B cell (primary cell): ENCODE measurements at regions not wholly inside any gene's neighbourhood (a gene's known extent, or its start where the extent isn't known, plus 50 kb on each side); places are given as distances from the start of the nearest gene placed in this dataset.

Experiments used
- ATAC-seq: fragments of 200-7000 bp; cut with Tn5 transposase; one replicate; pipeline ENCODE4 v1.10.0; 2021; ENCODE audit warnings: low read depth, mild to moderate bottlenecking, moderate number of reproducible peaks, moderate library complexity
- CTCF ChIA-PET: fragments of 350-600 bp; sonication (Branson Sonifier 250); formaldehyde crosslinking; loops from one replicate; lab custom pipeline; 2021; ENCODE audit warnings: antibody characterized with exemption, inconsistent platforms; lab: Charles Lee
- POLR2A ChIA-PET: fragments of 350-600 bp; sonication (Branson Sonifier 250); formaldehyde crosslinking; loops from one replicate; lab custom pipeline; 2021; ENCODE audit warnings: antibody characterized with exemption; lab: Charles Lee
- DNase-seq: peaks from one replicate; pipeline ENCODE4 v3.0.0; 2013
- H2AFZ ChIP-seq: 2 replicates; pipeline ENCODE4 v1.6.1; 2012; ENCODE audit warnings: mild to moderate bottlenecking, low read depth, low read length; ENCODE audit not compliant: insufficient read depth, poor library complexity, severe bottlenecking
- H3K27ac ChIP-seq, 2 donors: 1 replicate in 1 of 2; 2 replicates in 1 of 2; pipeline ENCODE4 v1.5.1; 2012 to 2013; ENCODE audit warnings: low read length in 2 of 2, mild to moderate bottlenecking in 2 of 2, moderate library complexity in 1 of 2
- H3K27me3 ChIP-seq, 4 experiments: fragments of 200-600 bp in 1 of 4; sonication (generic) in 1 of 4; replicated peaks in 1 of 4; 1 replicate in 2 of 4; 2 replicates in 2 of 4; pipeline versions ENCODE4 v1.6.1 to v1.7.0; 2013 to 2016; ENCODE audit warnings: low read length in 3 of 4, mild to moderate bottlenecking in 2 of 4, mixed read lengths in 1 of 4, moderate library complexity in 1 of 4; ENCODE audit not compliant: insufficient read depth in 4 of 4, control insufficient read depth in 3 of 4; ENCODE audit errors: control extremely low read depth in 1 of 4
- H3K36me3 ChIP-seq, 2 experiments: replicated peaks in 1 of 2; 1 replicate in 1 of 2; 2 replicates in 1 of 2; pipeline versions ENCODE4 v1.6.1 to v1.7.1; 2013; ENCODE audit warnings: low read length in 1 of 2; ENCODE audit not compliant: insufficient read depth in 2 of 2, control insufficient read depth in 1 of 2; ENCODE audit errors: control extremely low read depth in 1 of 2, extremely low read depth in 1 of 2
- H3K4me1 ChIP-seq, 2 donors: fragments of 200-600 bp in 1 of 2; sonication (generic) in 1 of 2; 1 replicate in 1 of 2; 2 replicates in 1 of 2; pipeline versions ENCODE4 v1.5.1 to v1.6.1; 2013 to 2017; ENCODE audit warnings: low read length in 2 of 2; ENCODE audit not compliant: control insufficient read depth in 2 of 2, insufficient read depth in 2 of 2
- H3K4me2 ChIP-seq: replicated peaks from 2 replicates; pipeline ENCODE3; 2012; ENCODE audit warnings: mild to moderate bottlenecking, low read depth, low read length; ENCODE audit not compliant: poor library complexity, severe bottlenecking
- H3K4me3 ChIP-seq, 5 experiments: fragments of 200-600 bp in 1 of 5; sonication (generic) in 1 of 5; 1 replicate in 3 of 5; 2 replicates in 2 of 5; pipeline versions ENCODE4 v1.5.1 to v1.7.0; 2011 to 2016; ENCODE audit warnings: low read length in 4 of 5, mild to moderate bottlenecking in 4 of 5, low read depth in 2 of 5, control low read depth in 1 of 5, moderate library complexity in 1 of 5; ENCODE audit not compliant: insufficient read depth in 1 of 5; ENCODE audit errors: control extremely low read depth in 1 of 5, extremely low read depth in 1 of 5
- H3K79me2 ChIP-seq: fragments of 200-600 bp; sonication (generic); one replicate; pipeline ENCODE4 v1.6.0; 2016; ENCODE audit warnings: low read length; ENCODE audit not compliant: control insufficient read depth, insufficient read depth
- H3K9ac ChIP-seq: fragments of 200-600 bp; sonication (generic); 2 replicates; pipeline ENCODE4 v1.6.1; 2017; ENCODE audit warnings: mild to moderate bottlenecking, low read length, moderate library complexity
- H3K9me3 ChIP-seq, 3 donors: one replicate each; pipeline versions ENCODE4 v1.6.1 to v1.7.1; 2013; ENCODE audit warnings: low read length in 2 of 3; ENCODE audit not compliant: control insufficient read depth in 2 of 3, insufficient read depth in 1 of 3; ENCODE audit errors: control extremely low read depth in 1 of 3
- H4K20me1 ChIP-seq: 2 replicates; pipeline ENCODE4 v1.6.0; 2012; ENCODE audit warnings: mild to moderate bottlenecking, low read length; ENCODE audit not compliant: insufficient read depth, control insufficient read depth, poor library complexity, severe bottlenecking
- H3K27ac Mint-ChIP-seq: one replicate; pipeline ENCODE4 v1.8.0; 2021; ENCODE audit warnings: mixed read lengths
- H3K27me3 Mint-ChIP-seq: one replicate; pipeline ENCODE4 v1.8.0; 2021; ENCODE audit warnings: mixed read lengths
- H3K4me1 Mint-ChIP-seq: one replicate; pipeline ENCODE4 v1.8.0; 2021; ENCODE audit warnings: mixed read lengths
- H3K4me3 Mint-ChIP-seq: one replicate; pipeline ENCODE4 v1.8.0; 2021; ENCODE audit warnings: mixed read lengths
- H3K9me3 Mint-ChIP-seq: one replicate; pipeline ENCODE4 v1.8.0; 2022; ENCODE audit warnings: mixed read lengths; ENCODE audit not compliant: insufficient read depth
- EZH2 ChIP-seq: IDR thresholded peaks from 2 replicates; pipeline ENCODE4 v1.6.1; 2012; ENCODE audit warnings: borderline replicate concordance, low read depth, mild to moderate bottlenecking, moderate library complexity, low read length; ENCODE audit not compliant: insufficient read depth, poor library complexity, severe bottlenecking
- WGBS: methylation state at CpG from one replicate; pipeline ENCODE4 v1.1.5; 2013; ENCODE audit warnings: missing lambda C conversion rate; ENCODE audit not compliant: insufficient coverage; 5-methylcytosine and 5-hydroxymethylcytosine counted together
- intact Hi-C: fragments of 100-400 bp; cut with micrococcal nuclease; formaldehyde crosslinking; loops from one replicate; pipeline ENCODE4 v1.10.0; 2022
- TF ChIP-seq, protein P1 (sequence below): fragments of 200-600 bp; IDR thresholded peaks from one replicate; pipeline ENCODE4 v1.8.0; 2022; ENCODE audit warnings: antibody characterized with exemption, mild to moderate bottlenecking

DNA sequence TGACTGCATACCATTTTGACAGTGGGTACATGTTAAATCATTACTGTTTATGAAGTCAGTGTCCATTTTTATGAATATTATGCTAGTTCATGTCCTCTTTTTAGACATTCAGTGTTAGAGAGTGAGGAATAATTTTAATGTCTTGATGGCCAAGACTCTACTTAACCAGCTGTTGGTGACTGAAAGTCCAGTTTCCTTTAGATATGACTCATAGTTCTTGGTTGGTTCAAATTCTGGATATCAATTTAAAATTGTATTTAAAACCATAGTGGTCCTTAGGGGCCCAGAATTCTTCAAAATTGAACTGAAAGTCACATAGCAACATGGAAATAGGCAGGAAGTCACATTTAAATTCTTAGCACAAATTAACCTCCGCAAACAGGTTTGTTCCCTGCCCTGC lies 196.5 kb upstream of the PRPS1L1 start:
- peaks cover 30 to 70% of the 10 kb centered on the region in 2 donors for H3K4me1 ChIP-seq
- CTCF ChIA-PET: interaction anchor here (2.3 kb wide), 1 partner anchor 128 kb away, joined by 6 read pairs; no protein-coding TSS in a partner anchor
- no peaks in the 10 kb centered on the region for H3K36me3 ChIP-seq
- peak overlapping the region in 4 of 5 experiments; percentile 23 to 56 (median 23) for H3K4me3 ChIP-seq
- Mint-ChIP-seq H3K27me3 (no peaks in the 10 kb centered on the region), H3K9me3 (no peaks in the 10 kb centered on the region), H3K27ac (peak overlapping the region; percentile 64), H3K4me1 (peaks cover 71% of the 10 kb centered on the region), H3K4me3 (peak overlapping the region; percentile 58)
- POLR2A ChIA-PET: no interaction called here
- H3K4me2 ChIP-seq: peak overlapping the region; percentile 68
- no peaks in the 10 kb centered on the region for H4K20me1 ChIP-seq
- H3K79me2 ChIP-seq: peaks cover 6% of the 10 kb centered on the region
- H3K27me3 ChIP-seq: no peaks in the 10 kb centered on the region
- WGBS: no CpG with 5 or more reads among the region's 1 CpG
- H3K9me3 ChIP-seq: no peaks in the 10 kb centered on the region
- peak overlapping the region; percentile 65 to 78 for H3K27ac ChIP-seq
- intact Hi-C loops: loop anchor here (10.0 kb wide), 1 partner anchor 1441 kb away; no protein-coding TSS in a partner anchor
- no peak for ATAC-seq
- TF ChIP-seq, protein P1, sequence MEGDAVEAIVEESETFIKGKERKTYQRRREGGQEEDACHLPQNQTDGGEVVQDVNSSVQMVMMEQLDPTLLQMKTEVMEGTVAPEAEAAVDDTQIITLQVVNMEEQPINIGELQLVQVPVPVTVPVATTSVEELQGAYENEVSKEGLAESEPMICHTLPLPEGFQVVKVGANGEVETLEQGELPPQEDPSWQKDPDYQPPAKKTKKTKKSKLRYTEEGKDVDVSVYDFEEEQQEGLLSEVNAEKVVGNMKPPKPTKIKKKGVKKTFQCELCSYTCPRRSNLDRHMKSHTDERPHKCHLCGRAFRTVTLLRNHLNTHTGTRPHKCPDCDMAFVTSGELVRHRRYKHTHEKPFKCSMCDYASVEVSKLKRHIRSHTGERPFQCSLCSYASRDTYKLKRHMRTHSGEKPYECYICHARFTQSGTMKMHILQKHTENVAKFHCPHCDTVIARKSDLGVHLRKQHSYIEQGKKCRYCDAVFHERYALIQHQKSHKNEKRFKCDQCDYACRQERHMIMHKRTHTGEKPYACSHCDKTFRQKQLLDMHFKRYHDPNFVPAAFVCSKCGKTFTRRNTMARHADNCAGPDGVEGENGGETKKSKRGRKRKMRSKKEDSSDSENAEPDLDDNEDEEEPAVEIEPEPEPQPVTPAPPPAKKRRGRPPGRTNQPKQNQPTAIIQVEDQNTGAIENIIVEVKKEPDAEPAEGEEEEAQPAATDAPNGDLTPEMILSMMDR: no peak
- no peak for TF ChIP-seq EZH2
- peak overlapping the region; percentile 62 for H3K9ac ChIP-seq
- H2AFZ ChIP-seq: peak overlapping the region; percentile 45
- DNase-seq: no peak

DNA sequence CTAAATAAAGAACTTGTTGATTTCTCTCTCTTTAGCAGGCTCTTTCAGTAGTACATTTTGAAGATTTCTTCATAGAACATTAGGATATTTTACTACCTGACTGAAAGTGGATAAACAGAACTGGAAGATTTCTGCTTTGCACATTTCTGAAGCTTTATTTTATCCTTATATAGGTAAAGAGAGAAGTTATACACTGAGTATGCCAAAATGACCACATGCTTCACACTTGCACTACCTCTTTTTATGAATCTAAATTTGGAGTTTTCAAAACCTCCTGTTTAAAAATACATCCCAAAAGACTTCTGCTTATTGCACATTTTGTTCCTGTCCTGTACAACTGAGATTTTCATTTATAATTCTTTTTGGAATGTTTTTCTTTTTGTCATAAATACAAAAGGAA lies 197.4 kb upstream of the PRPS1L1 start:
- H3K9me3 ChIP-seq: no peaks in the 10 kb centered on the region
- H3K27ac ChIP-seq: peak overlapping the region; percentile 65 to 78
- H3K36me3 ChIP-seq: no peaks in the 10 kb centered on the region
- H3K27ac Mint-ChIP-seq: peak overlapping the region; percentile 64
- no peaks in the 10 kb centered on the region for H3K27me3 ChIP-seq
- ATAC-seq: peak; percentile 39
- CTCF ChIA-PET: interaction anchor here (1.0 to 2.3 kb wide), 3 partner anchors 11 to 127 kb away, joined by 4 to 6 read pairs (median 5); no protein-coding TSS in a partner anchor
- H3K27me3 Mint-ChIP-seq: no peaks in the 10 kb centered on the region
- peaks cover 6% of the 10 kb centered on the region for H3K79me2 ChIP-seq
- peak overlapping the region; percentile 68 for H3K4me2 ChIP-seq
- peak overlapping the region; percentile 62 for H3K9ac ChIP-seq
- peaks cover 70% of the 10 kb centered on the region for H3K4me1 Mint-ChIP-seq
- H2AFZ ChIP-seq: no peak overlapping the region
- H3K4me3 Mint-ChIP-seq: peak overlapping the region; percentile 58
- DNase-seq: peak; percentile 50
- peak overlapping the region; percentile 13 to 56 (median 23) for H3K4me3 ChIP-seq
- intact Hi-C loops: loop anchor here (5.0 to 10.0 kb wide), 2 partner anchors 62 to 1440 kb away; no protein-coding TSS in a partner anchor
- POLR2A ChIA-PET: no interaction called here
- no peaks in the 10 kb centered on the region for H3K9me3 Mint-ChIP-seq
- no peak for TF ChIP-seq EZH2
- TF ChIP-seq, protein P1: no peak
- peaks cover 30 to 70% of the 10 kb centered on the region in 2 donors for H3K4me1 ChIP-seq
- H4K20me1 ChIP-seq: no peaks in the 10 kb centered on the region
